Activated CD4-positive, alpha-beta T cell treated with anti-CD3 and anti-CD28 coated beads for 4 hours (primary cell): ENCODE measurements at regions not wholly inside any gene's neighbourhood (a gene's known extent, or its start where the extent isn't known, plus 50 kb on each side); places are given as distances from the start of the nearest gene placed in this dataset.

Source experiments
- DNase-seq, 2 donors: peaks; one replicate each; pipeline ENCODE4 v3.0.0-alpha.2; 2020

DNA sequence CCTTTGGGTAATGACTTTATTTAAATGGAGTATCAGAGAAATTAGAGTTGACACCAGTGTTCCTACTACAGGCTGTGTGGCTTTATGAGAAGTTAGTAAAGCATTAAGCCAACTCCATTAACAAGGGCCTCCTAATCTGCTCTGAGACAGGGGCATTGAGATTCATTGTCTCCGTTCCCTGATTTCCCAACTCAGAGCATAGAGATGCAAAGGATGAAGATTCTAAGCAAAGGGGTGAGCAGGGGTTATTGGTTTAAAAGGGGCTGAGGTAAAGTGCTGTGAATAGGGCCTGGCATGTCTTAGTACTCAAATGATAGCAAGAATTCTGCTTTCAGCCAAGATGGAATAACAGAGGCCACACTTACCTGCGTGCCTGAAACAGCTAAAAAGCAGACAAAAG is 428.4 kb downstream of the PTPRU start:
- DNase-seq = no peak

DNA sequence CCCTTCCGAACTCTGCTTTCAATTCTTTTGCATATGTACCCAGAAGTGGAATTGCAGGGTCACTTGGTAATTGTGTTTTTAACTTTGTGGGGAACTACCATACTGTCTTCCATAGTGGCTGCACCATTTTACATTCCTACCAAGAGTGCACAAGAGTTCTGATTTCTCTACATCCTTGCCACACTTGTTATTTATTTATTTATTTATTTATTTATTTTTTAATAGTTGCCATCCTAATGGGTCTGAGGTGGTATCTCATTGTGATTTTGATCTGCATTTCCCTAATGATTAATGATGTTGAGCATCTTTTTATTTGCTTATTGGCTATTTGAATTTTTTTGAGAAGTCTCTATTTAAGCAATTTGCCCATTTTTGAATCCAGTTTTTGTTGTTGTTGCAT is 422.4 kb downstream of the PTPRU start:
- DNase-seq = no peak

DNA sequence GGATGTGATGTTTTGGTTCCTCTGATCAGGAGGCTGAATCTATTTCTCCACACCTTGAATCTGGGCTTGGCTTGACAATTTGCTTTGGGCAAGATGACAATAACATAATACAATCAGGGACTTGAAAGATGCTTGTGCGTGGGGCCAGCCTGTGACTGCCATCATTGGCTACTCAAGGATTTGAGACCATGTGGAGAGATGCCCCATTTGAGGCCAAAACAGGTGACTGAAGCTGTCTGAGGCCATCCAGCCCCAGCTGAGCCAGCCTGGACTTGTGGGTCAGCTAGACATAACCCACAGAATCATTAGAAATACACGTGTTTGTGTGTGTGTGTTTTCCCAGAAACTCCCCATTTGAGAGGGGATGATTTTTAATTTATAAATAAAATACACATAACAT is 421.5 kb downstream of the PTPRU start:
- no peak for DNase-seq

DNA sequence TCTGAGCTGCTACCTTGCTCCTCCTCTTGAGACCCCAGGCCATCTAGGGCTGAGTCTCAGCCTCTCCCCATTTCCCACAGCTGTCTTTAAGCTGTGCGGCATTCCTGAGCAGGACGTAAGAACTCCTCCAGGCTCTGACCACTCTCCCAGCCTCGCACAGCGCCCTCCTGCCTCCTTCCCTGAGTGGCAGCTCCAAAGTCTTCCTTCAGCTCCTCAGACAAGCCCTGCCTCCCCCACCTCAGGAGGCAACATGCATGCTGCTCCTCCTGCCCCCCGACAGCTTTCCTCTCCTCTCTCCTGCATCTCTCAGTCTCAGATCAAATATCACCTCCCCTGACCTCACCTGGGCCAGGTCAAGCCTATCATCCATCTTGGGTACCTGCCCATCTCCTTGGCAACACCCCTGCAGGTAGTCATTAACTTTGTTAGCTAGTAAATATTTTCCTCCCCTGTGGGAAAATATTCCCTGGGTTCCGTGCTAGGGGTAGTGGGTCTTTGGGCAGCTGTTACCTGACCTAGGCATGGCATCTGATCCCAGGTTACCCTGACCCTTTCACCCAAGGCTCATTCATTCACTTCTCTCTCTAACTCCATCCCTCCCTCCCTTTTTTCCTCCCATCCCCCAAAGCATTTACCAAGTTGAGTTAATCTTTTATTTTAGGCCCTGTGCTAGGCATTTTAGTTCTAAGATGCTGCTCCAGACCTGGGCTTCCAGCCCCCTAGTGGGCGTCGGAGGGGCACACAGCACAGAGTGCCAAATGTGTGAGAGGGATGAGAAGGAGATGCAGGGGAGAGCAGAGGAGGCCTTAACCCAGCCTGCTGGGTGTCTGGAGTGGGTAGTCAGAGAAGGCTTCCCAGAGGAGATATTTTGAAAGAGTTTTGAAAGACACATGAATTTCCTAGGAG is 419.9 kb downstream of the PTPRU start:
- DNase-seq = no peak

DNA sequence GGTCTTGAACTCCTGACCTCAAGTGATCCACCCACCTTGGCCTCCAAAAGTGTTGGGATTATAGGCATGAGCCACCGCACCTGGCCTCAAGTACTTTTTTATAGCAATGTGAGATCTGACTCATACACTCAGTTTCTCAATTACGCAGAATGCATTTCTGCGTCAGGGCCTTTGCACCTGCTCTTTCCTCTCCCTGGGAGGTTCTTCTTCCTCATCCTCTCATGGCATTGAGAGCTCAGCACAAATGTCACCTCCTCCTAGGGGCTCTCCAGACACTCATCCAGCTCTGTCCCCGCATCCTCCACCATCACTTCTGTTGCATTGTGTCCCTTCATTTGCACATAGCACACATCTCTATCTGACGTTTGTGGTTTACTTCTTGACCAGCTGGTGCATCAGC is 418.8 kb downstream of the PTPRU start:
- no peak for DNase-seq

DNA sequence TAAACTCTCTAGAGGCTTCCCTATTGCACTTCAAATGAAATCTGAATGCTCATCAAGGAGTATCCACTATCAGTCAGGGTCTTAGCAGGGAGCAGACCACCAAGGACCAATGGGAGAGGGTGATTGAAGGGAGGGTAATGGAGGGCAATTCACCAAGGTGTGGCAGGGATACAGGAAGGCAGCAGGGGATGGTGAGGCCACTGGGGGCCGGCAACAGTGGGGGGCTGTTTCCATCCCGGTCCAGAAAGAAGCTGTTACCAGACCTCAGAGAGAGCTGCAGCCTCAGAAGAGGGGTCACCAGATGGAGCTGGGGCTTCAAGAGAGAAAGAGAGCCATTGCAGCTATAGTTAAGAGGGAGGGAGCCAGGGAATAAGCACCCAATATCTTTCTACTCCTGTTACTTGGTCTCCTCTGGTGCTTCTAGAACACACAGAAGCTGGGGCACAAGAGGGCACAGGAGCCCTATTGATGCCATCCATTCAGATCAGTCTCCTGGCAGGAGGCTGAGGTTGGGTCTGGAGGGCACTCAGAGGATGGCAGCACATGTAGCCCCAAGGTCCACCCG is 417.6 kb downstream of the PTPRU start:
- DNase-seq = no peak

DNA sequence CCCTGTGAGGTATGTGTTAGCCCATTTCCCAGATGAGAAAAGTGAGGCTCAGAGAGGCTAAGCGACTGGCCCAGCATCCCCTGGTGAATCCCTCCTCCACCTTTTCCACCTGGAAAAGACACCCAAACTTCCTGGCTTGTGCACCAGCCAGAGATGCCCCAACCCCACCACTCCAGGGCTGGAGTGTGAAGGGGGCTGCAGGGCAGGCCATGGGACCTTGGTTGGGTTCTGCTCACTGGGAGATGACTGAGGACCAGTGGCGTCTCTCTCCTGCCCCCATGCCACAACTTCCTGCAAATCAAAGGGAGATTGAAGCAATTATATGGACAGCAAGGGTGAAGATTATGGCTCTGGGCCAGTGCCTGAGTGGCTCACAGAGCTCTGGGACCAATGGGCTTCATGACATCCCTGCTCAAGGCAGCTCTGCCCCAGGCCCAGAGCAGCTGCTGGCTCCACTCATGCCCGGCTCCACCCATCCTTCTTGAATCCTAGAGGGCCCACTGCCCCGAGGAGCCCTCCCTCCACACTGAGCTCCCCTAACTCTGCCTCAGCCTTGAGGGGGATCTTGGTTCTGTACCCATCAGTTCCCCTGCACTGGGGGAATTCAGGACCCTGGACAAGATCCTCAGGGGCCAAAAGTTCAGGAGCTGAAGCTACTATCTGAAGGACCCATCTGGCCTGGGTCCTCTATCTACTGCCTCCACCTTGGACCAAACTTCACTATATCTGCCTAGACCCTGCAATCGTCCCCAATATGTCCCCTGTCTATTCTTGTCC is 416.9 kb downstream of the PTPRU start:
- DNase-seq = no peak

DNA sequence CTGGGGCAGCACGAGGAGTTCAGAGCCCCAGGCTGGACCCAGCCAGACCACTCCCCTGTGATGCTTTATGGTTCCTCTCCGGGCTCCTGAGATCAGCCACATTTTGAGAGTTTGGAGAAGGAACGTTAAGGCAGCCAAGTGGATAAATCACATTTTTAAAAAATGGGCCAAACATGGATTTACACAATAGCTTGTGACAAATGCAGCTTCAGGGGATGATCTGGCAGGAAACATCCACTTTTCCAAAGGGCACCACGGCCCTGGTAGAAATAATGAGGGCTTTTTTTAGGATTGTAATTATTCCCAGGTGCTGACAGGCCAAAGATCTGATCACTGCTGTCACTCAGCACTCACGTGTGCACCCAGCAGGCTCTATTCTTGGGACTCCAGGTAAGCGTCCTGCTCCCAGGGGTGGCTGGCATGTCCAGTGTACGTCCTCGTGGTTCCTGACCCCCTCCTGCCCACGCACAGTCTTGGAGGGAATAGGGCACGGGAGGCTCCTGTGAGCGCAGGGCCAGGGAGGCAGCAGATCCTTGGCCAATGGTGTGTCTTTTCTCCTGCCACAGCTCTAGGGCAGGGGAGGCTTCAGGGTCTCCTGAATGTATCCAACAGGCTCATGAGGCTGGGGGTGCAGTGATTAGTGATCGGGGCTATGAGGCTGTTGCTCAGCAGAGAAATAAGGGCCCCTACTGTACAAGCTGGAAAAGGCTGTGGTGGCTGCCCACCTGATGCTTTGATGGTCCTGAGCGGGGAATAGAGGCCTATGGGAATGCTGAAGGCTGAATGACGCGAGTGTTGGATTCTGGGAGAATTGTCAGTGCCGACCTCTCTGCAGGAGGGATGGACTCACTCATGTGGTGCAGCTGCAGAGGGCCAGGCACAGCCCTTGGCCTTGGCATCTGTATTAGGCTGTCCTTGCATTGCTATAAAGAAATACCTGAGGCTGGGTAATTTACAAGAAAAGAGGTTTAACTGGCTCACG is 415.7 kb downstream of the PTPRU start:
- no peak for DNase-seq

DNA sequence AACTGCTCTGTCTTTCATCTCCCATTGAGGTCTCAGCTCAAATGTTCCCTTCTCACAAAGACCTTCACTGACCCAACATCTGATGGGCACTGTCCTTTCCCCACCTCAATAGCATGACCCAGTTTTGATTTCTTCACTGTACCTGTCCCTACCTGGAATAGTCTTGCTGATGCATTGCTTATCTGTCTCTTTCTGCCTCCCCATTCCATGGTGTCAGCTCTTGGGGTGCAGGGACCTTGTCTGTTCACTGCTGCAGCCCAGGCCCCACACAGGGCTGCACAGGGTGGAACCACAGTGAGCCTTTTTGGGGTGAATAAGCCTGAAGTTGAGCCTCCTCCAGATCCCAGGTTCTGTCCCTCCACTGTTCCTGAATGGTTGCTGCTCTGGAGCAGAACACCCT is 414.9 kb downstream of the PTPRU start:
- DNase-seq = no peak

DNA sequence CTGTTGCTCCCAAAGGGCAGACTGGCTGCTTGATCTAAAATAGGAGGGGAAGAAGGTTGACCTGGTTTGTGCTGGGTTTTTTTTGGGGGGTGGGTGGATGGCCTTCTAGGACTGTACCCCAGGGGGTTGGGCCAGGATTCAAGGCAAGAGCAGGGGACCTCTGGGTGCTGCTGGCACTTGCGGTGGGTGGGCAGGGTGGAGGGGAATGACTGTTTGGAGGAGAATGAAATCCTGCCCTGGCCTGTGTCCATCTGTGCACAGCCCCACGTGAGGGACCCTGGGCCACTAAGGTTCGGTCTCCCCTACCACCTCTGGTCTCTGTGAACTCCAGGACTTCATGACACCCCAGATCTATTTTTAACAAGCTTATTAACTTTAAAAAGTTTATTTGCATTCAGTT is 414.2 kb downstream of the PTPRU start:
- DNase-seq = no peak

DNA sequence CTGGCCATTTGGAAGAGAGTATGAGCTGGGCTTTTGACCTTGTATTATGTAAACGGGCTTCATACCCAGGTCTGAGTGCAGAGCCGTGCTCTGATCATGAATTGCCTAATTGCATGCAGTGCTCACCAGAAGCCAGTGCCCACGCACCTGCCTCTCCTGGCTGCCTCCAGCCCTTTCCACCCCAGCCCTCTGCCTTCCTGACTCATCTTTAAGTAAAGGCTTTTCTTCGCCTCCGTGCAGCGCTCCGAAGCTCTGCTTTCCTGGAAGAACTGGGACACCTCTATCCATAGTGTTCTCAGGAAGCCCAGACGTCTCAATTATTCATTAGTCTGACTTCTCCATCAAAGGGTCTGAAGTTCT is 413.7 kb downstream of the PTPRU start:
- DNase-seq = no peak

DNA sequence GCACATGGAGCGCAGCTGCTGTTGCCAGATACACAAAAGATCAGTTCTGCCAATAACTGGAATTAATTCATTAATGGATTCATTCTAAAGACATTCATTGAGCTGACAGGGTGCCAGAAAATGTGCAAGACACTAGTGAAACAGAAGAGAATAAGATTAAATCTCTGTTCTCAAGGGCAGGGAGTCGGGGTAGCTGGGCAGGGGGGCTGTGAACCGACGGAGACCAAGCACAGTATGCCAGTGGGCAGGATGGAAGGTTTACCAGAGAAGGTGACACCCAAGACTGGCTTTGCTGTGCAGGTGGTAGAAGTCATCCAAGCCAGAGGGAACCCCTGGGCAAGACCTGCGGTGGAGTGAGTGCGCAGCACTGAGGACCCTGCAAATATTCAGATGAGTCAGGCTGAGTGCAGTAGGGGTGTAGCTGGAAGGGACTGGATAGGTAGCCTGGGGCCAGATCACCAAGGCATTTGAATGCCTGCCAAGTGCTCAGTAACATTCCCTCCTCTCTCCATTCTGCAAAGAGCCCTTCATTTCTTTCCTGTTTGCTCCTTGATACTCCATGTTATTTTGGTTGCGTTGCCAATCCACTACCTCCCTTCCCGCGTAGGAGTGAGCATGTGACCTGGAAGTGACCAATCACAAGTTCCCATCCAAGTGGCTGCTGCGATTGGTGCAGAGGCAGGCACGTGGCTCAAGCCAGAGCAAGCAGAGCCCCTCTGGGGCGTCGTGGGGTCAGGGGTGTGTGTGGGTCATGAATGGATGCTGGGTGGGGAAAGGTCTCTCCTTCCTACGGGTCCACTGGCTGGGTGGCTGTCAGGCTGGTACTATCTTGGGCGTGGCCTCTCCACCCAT is 413.1 kb downstream of the PTPRU start:
- DNase-seq = no peak

DNA sequence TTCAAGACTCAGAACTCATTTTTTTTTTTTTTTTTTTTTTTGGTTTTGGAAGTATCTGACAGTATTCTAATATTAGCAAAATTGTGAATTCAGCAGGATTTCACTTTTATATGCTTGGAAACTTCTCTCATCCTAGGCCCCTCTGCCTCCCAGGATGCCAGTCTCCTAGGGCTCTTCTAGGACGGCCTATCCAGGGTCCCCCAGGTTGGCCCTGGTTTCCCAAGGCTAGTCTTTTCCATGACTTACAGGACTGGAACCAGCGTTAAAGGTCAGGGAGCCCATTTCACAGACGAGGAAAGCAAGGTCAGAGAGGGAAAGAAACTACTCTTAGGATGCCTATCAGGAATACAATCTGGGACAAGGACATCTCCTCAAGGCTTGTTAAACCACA is 412.5 kb downstream of the PTPRU start:
- no peak for DNase-seq

DNA sequence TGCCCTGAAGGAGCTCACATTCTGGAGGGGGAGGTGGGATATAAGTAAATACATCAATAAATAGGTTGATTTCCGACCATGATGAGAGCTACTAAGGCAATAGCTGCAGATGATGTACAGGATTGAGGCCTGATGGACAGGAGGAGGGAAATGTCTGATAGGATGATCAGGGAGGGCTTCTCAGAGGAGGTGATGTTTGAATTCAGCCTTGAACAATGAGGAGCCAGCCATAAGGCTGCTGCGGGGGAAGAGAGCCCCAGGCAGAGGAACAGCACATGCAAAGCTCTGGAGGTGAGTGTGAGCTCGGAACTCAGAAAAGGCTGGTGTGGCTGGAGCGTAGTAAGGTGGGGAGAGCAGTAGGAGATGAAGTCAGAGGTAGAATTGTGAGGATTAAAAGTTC is 411.7 kb downstream of the PTPRU start:
- DNase-seq = no peak

DNA sequence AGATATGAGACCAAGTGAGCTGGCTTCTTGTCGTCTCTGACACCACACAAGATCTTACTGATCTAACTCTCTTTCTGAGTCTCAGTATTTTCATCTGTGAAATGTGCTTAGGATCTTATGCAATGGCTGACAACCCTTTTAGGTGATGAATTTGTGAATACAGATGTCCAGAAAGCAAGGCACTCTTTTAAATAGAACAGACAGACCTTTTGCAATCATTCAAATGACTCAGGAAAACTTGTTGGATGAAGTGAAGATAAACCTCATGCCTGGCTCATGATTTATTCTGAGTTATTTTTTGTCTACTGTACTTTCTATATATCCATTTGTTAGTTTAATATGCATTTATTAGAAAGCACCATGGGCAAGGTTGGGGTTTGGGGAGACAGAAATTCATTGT is 411.3 kb downstream of the PTPRU start:
- no peak for DNase-seq

DNA sequence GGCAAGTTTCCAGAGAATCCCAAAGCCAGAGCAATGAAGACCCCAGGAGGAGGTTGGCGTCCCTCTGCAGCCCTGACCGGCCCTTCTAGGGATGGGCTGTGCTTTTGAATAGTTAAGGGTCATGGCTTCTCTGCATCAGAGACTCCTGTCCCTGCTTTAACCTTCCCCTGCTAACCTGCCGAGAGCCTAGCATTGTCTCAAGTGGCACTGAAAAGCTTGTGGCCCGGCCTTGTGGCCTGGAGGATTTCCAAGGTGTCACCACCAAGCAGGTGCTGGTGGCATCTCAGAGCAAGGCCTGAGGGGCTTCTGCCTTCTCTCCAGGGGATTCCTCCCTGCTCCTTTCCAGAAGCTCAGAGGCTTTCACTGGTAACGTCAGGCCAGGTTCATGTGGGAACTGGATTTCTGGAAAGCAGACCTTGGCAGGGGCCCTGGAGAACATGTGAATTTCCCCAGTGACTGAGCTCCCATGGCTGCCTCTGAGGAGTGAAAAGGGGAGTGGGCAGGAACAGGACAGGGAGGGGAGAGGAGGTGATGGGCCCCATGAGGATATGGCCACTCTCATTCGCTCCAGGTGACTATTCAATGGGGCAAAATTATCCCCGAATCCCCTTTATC is 409.9 kb downstream of the PTPRU start:
- no peak for DNase-seq

DNA sequence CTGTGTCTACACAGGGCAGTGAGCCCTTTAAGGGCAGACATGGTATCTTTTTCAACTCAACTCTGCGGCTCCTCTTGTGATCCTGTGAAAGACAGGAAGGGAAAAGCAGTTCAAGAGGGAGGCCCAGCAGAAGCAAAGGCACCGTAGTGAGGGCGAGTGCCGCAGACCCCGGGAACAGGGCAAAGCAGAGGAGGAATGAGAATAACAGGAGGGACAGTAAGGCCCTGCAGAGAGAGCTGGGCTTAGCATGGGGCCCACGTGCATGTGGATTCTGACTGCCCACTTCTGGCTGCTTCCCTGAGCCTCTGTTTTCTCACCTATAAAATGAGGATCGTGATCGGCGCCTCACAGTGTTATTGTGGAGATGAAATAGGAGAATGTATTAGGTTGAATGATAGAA is 409.3 kb downstream of the PTPRU start:
- no peak for DNase-seq

DNA sequence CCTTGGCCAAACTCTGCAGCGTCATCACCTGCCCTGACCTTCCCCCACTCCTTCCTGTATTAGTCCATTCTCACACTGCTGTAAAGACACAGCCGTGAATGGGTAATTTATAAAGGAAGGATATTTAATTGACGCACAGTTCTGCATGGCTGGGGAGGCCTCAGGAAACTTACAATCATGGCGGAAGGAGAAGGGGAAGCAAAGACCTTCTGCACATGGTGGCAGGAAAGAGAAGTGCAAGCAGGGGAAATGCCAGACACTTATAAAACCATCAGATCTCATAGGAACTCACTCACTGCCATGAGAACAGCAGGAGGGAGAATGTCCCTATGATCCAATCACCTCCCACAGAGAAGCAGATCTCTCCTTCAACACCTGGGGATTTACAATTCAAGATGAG is 408.5 kb downstream of the PTPRU start:
- no peak for DNase-seq

DNA sequence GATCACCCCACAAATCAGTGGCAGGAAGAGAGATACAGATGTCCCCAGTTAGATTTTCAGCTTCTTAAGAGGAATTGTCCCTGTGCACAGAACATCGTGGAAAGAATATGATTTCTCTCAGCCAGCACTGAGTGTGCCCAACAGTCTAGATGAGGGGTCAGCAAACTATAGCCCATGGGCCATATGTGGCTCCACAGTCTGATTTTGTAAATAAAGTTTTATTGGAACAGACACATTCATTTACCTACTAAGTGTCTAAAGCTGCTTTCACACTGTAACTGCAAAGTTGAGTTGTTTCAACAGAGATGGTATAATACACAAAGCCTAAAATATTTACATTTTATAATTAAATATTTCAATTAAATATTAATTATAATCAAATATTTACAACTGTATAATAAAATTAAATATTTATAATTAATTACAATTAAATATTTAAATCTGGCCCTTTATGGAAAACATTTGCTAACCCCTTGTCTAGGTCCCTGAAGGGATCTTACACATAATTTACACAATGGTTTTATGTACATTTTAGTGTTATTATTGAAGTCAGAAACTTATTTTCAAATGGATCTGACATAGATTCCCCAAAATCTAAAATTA is 407.6 kb downstream of the PTPRU start:
- no peak for DNase-seq

DNA sequence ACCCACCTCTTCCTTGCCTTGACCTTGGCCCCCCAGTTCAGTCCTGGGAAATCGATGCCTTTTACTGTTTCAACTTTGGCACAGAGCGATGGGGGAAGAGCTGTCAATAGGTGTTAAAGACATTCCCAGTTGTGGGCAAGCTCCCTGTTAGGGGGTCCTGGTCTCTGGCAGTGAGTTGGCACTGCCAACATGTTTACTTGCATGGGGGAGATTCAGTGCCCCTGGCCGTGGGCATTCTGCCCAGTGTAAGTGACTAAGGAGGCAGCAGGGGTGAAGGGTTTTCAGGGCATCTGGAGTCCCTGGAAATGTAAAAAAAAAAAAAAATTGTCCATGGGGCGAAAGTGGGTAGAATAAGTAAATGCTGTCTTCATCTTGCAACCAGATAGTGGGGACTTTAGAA is 407.0 kb downstream of the PTPRU start:
- no peak for DNase-seq

DNA sequence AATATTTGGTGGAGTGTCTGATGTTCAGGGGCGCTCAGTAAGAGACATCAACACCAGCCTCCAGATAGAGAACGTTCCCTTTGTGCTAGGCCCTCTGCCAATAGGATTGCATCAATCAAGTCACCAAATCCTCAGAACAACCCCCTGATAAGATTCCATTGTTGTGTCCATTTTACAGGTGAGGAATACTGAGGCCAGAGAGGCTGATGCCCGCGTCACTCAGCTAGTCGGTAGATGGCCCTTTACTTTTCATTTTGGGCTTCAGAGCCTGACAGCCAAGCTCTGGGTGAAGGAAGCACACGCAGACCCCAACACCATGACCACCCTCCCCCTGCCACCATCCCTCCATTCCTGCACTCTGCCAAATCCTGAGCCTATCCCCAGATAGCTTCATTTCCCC is 406.2 kb downstream of the PTPRU start:
- DNase-seq = no peak
